ENCODE measurements at regions not wholly inside any gene's neighbourhood (a gene's known extent, or its start where the extent isn't known, plus 50 kb on each side); places are given as distances from the start of the nearest gene placed in this dataset.

DNA sequence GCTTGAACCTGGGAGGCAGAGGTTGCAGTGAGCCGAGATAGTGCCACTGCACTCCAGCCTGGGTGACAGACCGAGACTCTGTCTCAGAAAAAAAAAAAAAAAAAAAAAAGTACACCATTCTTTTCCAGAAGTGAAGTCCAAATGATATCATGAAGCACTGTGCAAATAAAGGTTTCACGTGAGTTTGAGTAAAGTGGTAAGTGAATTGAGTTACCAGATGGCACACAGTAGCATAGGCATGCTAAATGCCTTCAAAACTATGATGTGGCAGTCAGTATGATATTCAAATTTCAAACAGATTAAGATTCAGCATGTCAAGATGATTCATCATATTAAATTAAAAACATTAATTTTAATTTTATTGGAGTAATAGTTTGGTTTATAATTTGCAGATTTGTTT lies 195.2 kb downstream of the TAF11L14 start:
- dilution Hi-C loops (cut with HindIII; ENCODE audit: low sequenced_read_pairs, unreplicated experiment): no loop called here
- Histone ChIP-seq H2BK5ac (ENCODE audit: low read depth, low read length, poor library complexity, severe bottlenecking) (no peak overlapping the region), H4K5ac (ENCODE audit: low read depth, low read length) (no peak overlapping the region), H2BK120ac (ENCODE audit: low read depth, low read length) (no peak overlapping the region), H3K56ac (ENCODE audit: extremely low read depth, insufficient read depth, low read length) (no peak overlapping the region), H3K9me1 (ENCODE audit: insufficient read depth, low read length) (no peaks in the 10 kb centered on the region), H3K79me1 (ENCODE audit: low read depth in 1 of 2, low read length in 2 of 2) (no peaks in the 10 kb centered on the region), H2BK20ac (ENCODE audit: low read depth, low read length) (no peak overlapping the region), H4K91ac (ENCODE audit: insufficient read depth, low read depth, low read length) (no peak overlapping the region), H2BK15ac (ENCODE audit: low read depth, low read length) (no peak overlapping the region), H3K27me3 (ENCODE audit: control insufficient read depth, insufficient read depth, low read length) (no peaks in the 10 kb centered on the region), H3K23ac (ENCODE audit: low read depth, low read length) (no peak overlapping the region), H3K4me1 (ENCODE audit: control insufficient read depth, insufficient read depth, low read length) (no peaks in the 10 kb centered on the region), H4K8ac (ENCODE audit: low read depth in 2 of 2, low read length in 2 of 2) (no peak overlapping the region), H3K9me3 (ENCODE audit: control insufficient read depth, insufficient read depth, low read length) (no peaks in the 10 kb centered on the region), H3K4me2 (ENCODE audit: low read depth, low read length) (no peak overlapping the region), H3K14ac (replicated peaks; ENCODE audit: low read depth, low read length) (no peak overlapping the region), H3K9ac (ENCODE audit: low read depth, low read length) (no peak overlapping the region), H2AFZ (replicated peaks; ENCODE audit: low read length, poor library complexity) (no peak overlapping the region), H2AK9ac (replicated peaks; ENCODE audit: low read depth, low read length, poor library complexity) (no peak overlapping the region), H3K4ac (ENCODE audit: low read depth, low read length) (no peak overlapping the region), H3K18ac (ENCODE audit: low read depth, low read length) (no peak overlapping the region), H3K4me3 (ENCODE audit: insufficient read depth, low read depth, low read length) (no peak overlapping the region), H4K20me1 (ENCODE audit: insufficient read depth, low read length) (no peaks in the 10 kb centered on the region), H2AK5ac (ENCODE audit: low read depth, low read length) (no peak overlapping the region), H3K36me3 (ENCODE audit: control insufficient read depth, insufficient read depth, low read length) (no peaks in the 10 kb centered on the region), H3K27ac (ENCODE audit: insufficient read depth, low read length) (no peak overlapping the region)
- ChIA-PET POLR2A (ENCODE audit: unreplicated experiment) (no interaction called here), CTCF (no interaction called here)
- BruUV-seq (replicated peaks): no TSS peak
- in situ Hi-C loops (cut with MboI; ENCODE audit: low sequenced_read_pairs): no loop called here
- intact Hi-C loops (cut with micrococcal nuclease): no loop called here
- DNase-seq: no peak
- TF ChIP-seq CEBPB (IDR thresholded peaks at IDR 0.05; ENCODE audit: low read depth, low read length) (no peak), BHLHE40 (IDR thresholded peaks at IDR 0.05; ENCODE audit: low read depth, low read length) (no peak), MAZ (IDR thresholded peaks at IDR 0.05; ENCODE audit: borderline replicate concordance, low read depth, low read length) (no peak), RFX5 (IDR thresholded peaks at IDR 0.05; ENCODE audit: low read depth, low read length) (no peak), CHD1 (IDR thresholded peaks at IDR 0.05; ENCODE audit: low read depth, low read length) (no peak), MXI1 (IDR thresholded peaks at IDR 0.05; ENCODE audit: borderline replicate concordance, low read depth, low read length) (no peak), FOS (IDR thresholded peaks at IDR 0.05; ENCODE audit: low read depth, low read length) (no peak), MAFK (IDR thresholded peaks at IDR 0.05; ENCODE audit: low read depth, low read length) (no peak), POLR2A (IDR thresholded peaks at IDR 0.05; ENCODE audit: low read depth, low read length) (no peak), SMC3 (IDR thresholded peaks at IDR 0.05; ENCODE audit: low read depth, low read length) (no peak), RAD21 (IDR thresholded peaks at IDR 0.05; ENCODE audit: low read length) (no peak)
- TF ChIP-seq, protein P1, sequence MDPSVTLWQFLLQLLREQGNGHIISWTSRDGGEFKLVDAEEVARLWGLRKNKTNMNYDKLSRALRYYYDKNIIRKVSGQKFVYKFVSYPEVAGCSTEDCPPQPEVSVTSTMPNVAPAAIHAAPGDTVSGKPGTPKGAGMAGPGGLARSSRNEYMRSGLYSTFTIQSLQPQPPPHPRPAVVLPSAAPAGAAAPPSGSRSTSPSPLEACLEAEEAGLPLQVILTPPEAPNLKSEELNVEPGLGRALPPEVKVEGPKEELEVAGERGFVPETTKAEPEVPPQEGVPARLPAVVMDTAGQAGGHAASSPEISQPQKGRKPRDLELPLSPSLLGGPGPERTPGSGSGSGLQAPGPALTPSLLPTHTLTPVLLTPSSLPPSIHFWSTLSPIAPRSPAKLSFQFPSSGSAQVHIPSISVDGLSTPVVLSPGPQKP (IDR thresholded peaks at IDR 0.05; ENCODE audit: borderline replicate concordance, low read depth, low read length): no peak
- TF ChIP-seq, protein P2, sequence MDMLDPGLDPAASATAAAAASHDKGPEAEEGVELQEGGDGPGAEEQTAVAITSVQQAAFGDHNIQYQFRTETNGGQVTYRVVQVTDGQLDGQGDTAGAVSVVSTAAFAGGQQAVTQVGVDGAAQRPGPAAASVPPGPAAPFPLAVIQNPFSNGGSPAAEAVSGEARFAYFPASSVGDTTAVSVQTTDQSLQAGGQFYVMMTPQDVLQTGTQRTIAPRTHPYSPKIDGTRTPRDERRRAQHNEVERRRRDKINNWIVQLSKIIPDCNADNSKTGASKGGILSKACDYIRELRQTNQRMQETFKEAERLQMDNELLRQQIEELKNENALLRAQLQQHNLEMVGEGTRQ (IDR thresholded peaks at IDR 0.05; ENCODE audit: low read depth, low read length): no peak
- TF ChIP-seq, protein P3, sequence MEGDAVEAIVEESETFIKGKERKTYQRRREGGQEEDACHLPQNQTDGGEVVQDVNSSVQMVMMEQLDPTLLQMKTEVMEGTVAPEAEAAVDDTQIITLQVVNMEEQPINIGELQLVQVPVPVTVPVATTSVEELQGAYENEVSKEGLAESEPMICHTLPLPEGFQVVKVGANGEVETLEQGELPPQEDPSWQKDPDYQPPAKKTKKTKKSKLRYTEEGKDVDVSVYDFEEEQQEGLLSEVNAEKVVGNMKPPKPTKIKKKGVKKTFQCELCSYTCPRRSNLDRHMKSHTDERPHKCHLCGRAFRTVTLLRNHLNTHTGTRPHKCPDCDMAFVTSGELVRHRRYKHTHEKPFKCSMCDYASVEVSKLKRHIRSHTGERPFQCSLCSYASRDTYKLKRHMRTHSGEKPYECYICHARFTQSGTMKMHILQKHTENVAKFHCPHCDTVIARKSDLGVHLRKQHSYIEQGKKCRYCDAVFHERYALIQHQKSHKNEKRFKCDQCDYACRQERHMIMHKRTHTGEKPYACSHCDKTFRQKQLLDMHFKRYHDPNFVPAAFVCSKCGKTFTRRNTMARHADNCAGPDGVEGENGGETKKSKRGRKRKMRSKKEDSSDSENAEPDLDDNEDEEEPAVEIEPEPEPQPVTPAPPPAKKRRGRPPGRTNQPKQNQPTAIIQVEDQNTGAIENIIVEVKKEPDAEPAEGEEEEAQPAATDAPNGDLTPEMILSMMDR (conservative IDR thresholded peaks at IDR 0.05; ENCODE audit: low read depth, low read length): no peak
- no peak for ATAC-seq (ENCODE audit: low read depth)
- WGBS, 2 experiments (ENCODE audit: extremely low coverage in 2 of 2, insufficient read length in 1 of 2): no CpG with 5 or more reads among the region's 3 CpGs

Data from IMR-90 (cell line).